ENCODE measurements at regions not wholly inside any gene's neighbourhood (a gene's known extent, or its start where the extent isn't known, plus 50 kb on each side); places are given as distances from the start of the nearest gene placed in this dataset.

- TF ChIP-seq REST (IDR thresholded peaks at IDR 0.05; ENCODE audit: low read depth): no peak
- TF ChIP-seq POLR2A (IDR thresholded peaks at IDR 0.05; ENCODE audit: borderline replicate concordance, extremely low read depth, insufficient read depth, insufficient read length): no peak
- TF ChIP-seq SIN3A (IDR thresholded peaks at IDR 0.05; ENCODE audit: low read depth): no peak
- no peak for TF ChIP-seq TCF7L2 (IDR thresholded peaks at IDR 0.05; ENCODE audit: borderline replicate concordance, extremely low read depth, insufficient read depth, insufficient read length)
- TF ChIP-seq EGR1 (IDR thresholded peaks at IDR 0.05; ENCODE audit: low read depth): no peak
- TF ChIP-seq SP1 (IDR thresholded peaks at IDR 0.05; ENCODE audit: low read depth): no peak
- TF ChIP-seq SRF (IDR thresholded peaks at IDR 0.05; ENCODE audit: low read depth): no peak
Observed at GRCh38 chr7:47218378-47219176, 363.3 kb downstream of the TNS3 start (continued).

- H3K4me1 ChIP-seq (ENCODE audit: control insufficient read depth in 1 of 2, insufficient read depth in 2 of 2, low read length in 2 of 2): no peaks in the 10 kb centered on the region
- H4K20me1 ChIP-seq (ENCODE audit: insufficient read depth): no peaks in the 10 kb centered on the region
- no peaks in the 10 kb centered on the region for H3K27me3 ChIP-seq (ENCODE audit: insufficient read depth, low read length)
- CTCF ChIA-PET: no interaction called here
- no peak overlapping the region for H3K27ac ChIP-seq (ENCODE audit: low read depth, low read length)
- TF ChIP-seq TCF7L2 (IDR thresholded peaks at IDR 0.05; ENCODE audit: borderline replicate concordance, extremely low read depth, insufficient read depth, insufficient read length) (no peak), POLR2AphosphoS5 (IDR thresholded peaks at IDR 0.05; ENCODE audit: low read depth, low read length) (no peak)
- no peak overlapping the region for H3K9ac ChIP-seq (ENCODE audit: low read length)
- H3K4me2 ChIP-seq (ENCODE audit: low read length): no peak overlapping the region
- H3K79me2 ChIP-seq (ENCODE audit: insufficient read depth, low read length): no peaks in the 10 kb centered on the region
- BruUV-seq (replicated peaks): no TSS peak
- no peak overlapping the region for H2AFZ ChIP-seq (ENCODE audit: low read depth, low read length, poor library complexity, severe bottlenecking)
- no peaks in the 10 kb centered on the region for H3K36me3 ChIP-seq (ENCODE audit: control insufficient read depth in 1 of 2, insufficient read depth in 2 of 2, low read length in 2 of 2)
- RAD21 ChIA-PET (ENCODE audit: low non-redundant PET in 1 of 2, low total read pairs in 2 of 2, uncharacterized antibody in 2 of 2, unreplicated experiment in 2 of 2): no interaction called here
- intact Hi-C loops (cut with micrococcal nuclease): no loop called here
- ATAC-seq (no peak), DNase-seq (ENCODE audit: low read depth, low spot score) (no peak)
- H3K4me3 ChIP-seq (replicated peaks in 1 of 2; ENCODE audit: low read depth in 1 of 2, low read length in 2 of 2): no peak overlapping the region
- POLR2A ChIA-PET: no interaction called here
- H3K9me2 ChIP-seq (ENCODE audit: insufficient read depth): no peaks in the 10 kb centered on the region
- no peaks in the 10 kb centered on the region for H3K9me3 ChIP-seq (ENCODE audit: control insufficient read depth in 1 of 2, insufficient read depth in 1 of 2, low read depth in 1 of 2, low read length in 2 of 2)
Observed at GRCh38 chr7:47217570-47218360, 364.1 kb downstream of the TNS3 start.
